Activated T-helper 2 cell treated with anti-CD3 and anti-CD28 coated beads, Interferon-gamma antibody, Interleukin-2, Interleukin-4, amounts not matched to agents 10 μg/mL and 5 μg/mL and 100 μg/mL, durations not matched to agents 14 hours and 24 hours and 36 hours (primary cell): ENCODE measurements at regions not wholly inside any gene's neighbourhood (a gene's known extent, or its start where the extent isn't known, plus 50 kb on each side); places are given as distances from the start of the nearest gene placed in this dataset.

Experiments used
- DNase-seq: peaks from one replicate; pipeline ENCODE4 v3.0.0; 2021; ENCODE audit warnings: low spot score
- H3K27ac Mint-ChIP-seq: one replicate; pipeline ENCODE4 v1.8.0; 2021; ENCODE audit warnings: mixed read lengths
- H3K27me3 Mint-ChIP-seq: one replicate; pipeline ENCODE4 v1.8.0; 2021; ENCODE audit warnings: low read depth, mixed read lengths
- H3K36me3 Mint-ChIP-seq: one replicate; pipeline ENCODE4 v1.8.0; 2021; ENCODE audit warnings: low read depth, mixed read lengths
- H3K4me1 Mint-ChIP-seq: one replicate; pipeline ENCODE4 v1.8.0; 2021; ENCODE audit warnings: low read depth, mixed read lengths
- H3K4me3 Mint-ChIP-seq: one replicate; pipeline ENCODE4 v1.8.0; 2021; ENCODE audit warnings: low read depth, mild to moderate bottlenecking, moderate library complexity, mixed read lengths
- H3K9me3 Mint-ChIP-seq: one replicate; pipeline ENCODE4 v1.8.0; 2021; ENCODE audit warnings: mixed read lengths
- intact Hi-C: fragments of 100-400 bp; cut with micrococcal nuclease; formaldehyde crosslinking; loops from one replicate; pipeline ENCODE4 v1.15.1; 2023

- no peaks in the 10 kb centered on the region for H3K4me1 Mint-ChIP-seq
- H3K4me3 Mint-ChIP-seq: no peak overlapping the region
- intact Hi-C loops: no loop called here
Measured at GRCh38 chr4:36638273-36638811, 356.9 kb downstream of the DTHD1 start.

GRCh38 chr4:36640876-36641275 lies 359.5 kb downstream of the DTHD1 start:
- H3K36me3 Mint-ChIP-seq: no peaks in the 10 kb centered on the region
- no peaks in the 10 kb centered on the region for H3K4me1 Mint-ChIP-seq
- no peak overlapping the region for H3K4me3 Mint-ChIP-seq
- intact Hi-C loops: no loop called here
- H3K9me3 Mint-ChIP-seq: no peaks in the 10 kb centered on the region
- no peak for DNase-seq
- no peak overlapping the region for H3K27ac Mint-ChIP-seq
- no peaks in the 10 kb centered on the region for H3K27me3 Mint-ChIP-seq

More at GRCh38 chr4:36638273-36638811, 356.9 kb downstream of the DTHD1 start:
- Mint-ChIP-seq H3K27ac (no peak overlapping the region), H3K9me3 (no peaks in the 10 kb centered on the region), H3K36me3 (no peaks in the 10 kb centered on the region), H3K27me3 (no peaks in the 10 kb centered on the region)
- no peak for DNase-seq

GRCh38 chr4:36651253-36651652 lies 369.8 kb downstream of the DTHD1 start:
- no peak for DNase-seq
- Mint-ChIP-seq H3K9me3 (no peaks in the 10 kb centered on the region), H3K36me3 (no peaks in the 10 kb centered on the region), H3K4me1 (peaks cover 8% of the 10 kb centered on the region), H3K27ac (no peak overlapping the region), H3K4me3 (no peak overlapping the region), H3K27me3 (no peaks in the 10 kb centered on the region)
- intact Hi-C loops: no loop called here

GRCh38 chr4:36652857-36653256 lies 371.4 kb downstream of the DTHD1 start:
- no peak for DNase-seq
- Mint-ChIP-seq H3K27me3 (no peaks in the 10 kb centered on the region), H3K27ac (no peak overlapping the region), H3K36me3 (no peaks in the 10 kb centered on the region), H3K4me1 (peaks cover 8% of the 10 kb centered on the region), H3K4me3 (no peak overlapping the region), H3K9me3 (no peaks in the 10 kb centered on the region)
- intact Hi-C loops: no loop called here

DNA sequence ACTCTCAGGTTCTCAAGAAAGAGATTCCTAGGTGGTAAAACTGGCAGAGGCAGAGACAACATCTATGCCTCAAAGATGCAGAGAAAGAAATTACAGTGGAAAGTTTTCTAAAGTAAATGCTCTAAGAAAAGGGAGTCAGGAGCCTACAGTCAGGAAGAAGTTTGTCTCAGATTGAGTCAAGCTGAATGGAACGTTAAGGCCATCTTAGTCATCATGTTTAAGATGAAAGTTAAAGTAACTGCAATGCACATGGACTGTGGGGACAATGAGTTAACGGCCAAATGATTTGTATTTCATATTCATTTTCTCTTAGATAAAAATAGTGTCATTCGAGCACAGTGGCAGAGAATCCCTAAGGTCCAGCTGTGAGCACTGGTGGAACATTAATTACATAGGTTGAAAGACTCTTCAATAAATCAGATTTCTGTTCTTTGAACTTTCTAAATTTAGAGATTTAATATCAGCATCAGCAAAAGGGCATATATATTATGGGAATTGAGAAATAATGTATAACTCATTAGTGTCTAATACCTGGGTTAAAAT lies 384.6 kb downstream of the DTHD1 start:
- Mint-ChIP-seq H3K36me3 (no peaks in the 10 kb centered on the region), H3K27ac (no peak overlapping the region), H3K4me1 (no peaks in the 10 kb centered on the region), H3K27me3 (no peaks in the 10 kb centered on the region), H3K4me3 (no peak overlapping the region), H3K9me3 (no peaks in the 10 kb centered on the region)
- no peak for DNase-seq
- intact Hi-C loops: no loop called here

DNA sequence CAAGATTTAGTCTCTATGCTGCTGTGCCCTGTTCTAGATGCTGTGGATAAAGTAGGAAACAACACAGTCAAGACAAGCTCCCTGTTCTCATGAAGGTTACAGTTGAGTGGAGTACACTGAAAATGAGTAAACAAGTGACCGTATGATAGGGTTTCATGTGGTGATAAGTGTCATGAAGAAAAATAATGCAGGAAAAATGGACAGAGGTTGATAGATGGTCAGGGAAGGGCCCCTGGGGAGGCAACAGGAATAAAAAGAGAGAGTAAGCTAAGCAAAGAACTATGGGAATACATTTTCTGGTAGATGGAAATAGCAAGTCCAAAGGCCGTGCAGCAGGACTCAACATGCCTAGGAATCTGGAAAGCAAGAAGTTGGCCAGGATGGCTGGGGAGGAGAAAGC lies 394.0 kb downstream of the DTHD1 start:
- no peaks in the 10 kb centered on the region for H3K4me1 Mint-ChIP-seq
- no peaks in the 10 kb centered on the region for H3K27me3 Mint-ChIP-seq
- H3K4me3 Mint-ChIP-seq: no peak overlapping the region
- intact Hi-C loops: no loop called here
- no peaks in the 10 kb centered on the region for H3K9me3 Mint-ChIP-seq
- no peak for DNase-seq
- H3K27ac Mint-ChIP-seq: no peak overlapping the region
- no peaks in the 10 kb centered on the region for H3K36me3 Mint-ChIP-seq

DNA sequence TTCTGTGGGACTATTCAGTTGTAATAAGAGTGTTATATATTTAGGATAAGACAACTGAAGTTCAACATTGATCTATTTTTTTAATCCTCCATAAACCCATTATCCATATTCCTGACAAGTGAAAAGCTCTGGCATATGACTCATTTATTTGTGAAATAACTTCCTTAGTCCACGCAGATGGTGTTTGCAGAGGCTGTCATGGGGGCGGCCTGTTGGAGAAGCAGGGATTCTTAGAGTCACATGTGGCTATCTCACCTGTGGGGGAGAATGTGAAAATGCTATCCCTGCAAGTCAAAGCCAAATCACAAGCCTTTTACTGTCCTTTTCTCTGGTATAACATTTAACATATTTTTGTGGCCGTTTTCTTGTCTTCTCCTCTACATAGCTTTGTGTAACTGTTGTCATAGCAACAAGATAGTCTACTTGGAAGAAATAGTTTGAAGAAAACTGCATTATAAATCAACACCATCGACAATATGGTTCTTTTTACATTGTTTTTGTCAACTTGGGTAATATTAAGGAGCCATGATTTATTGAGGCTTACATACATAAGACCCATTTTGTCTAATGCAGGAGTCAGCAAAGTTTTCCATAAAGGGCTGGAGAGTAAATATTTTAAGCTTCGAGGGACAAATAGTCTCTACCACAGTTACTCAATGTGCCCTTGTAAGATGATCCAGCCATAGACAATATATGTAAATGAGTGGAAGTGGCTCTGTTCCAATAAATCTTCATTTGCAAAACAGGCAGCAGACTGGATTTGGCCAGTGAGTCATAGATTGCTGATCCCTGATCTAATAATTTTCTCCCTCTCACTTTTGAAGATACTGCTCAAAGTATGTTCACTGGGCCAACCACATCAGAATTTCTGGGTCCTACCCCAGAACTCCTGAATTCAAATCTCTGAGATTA lies 395.0 kb downstream of the DTHD1 start:
- Mint-ChIP-seq H3K27ac (no peak overlapping the region), H3K36me3 (no peaks in the 10 kb centered on the region), H3K4me1 (no peaks in the 10 kb centered on the region), H3K27me3 (no peaks in the 10 kb centered on the region), H3K9me3 (no peaks in the 10 kb centered on the region), H3K4me3 (no peak overlapping the region)
- intact Hi-C loops: no loop called here
- DNase-seq: no peak

DNA sequence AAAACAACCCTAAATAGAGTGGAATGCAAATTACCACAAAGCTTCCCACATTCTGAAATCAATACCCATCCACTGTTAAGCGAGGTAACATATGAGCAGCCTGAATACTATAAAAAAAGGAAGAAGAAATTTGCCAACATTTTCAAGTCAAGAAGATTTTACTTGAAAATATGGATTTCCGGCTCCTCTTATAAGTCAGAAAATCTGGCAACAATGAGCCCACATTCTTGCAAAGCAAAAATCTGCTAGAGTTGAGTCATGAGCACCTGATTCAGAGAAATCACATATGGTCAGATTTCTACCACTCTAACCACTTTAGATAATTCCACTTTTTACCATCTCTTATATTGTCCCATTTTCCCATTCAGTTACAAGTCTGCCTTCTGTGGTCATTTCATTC lies 395.7 kb downstream of the DTHD1 start:
- H3K27ac Mint-ChIP-seq: no peak overlapping the region
- H3K4me3 Mint-ChIP-seq: no peak overlapping the region
- no peaks in the 10 kb centered on the region for H3K36me3 Mint-ChIP-seq
- no peaks in the 10 kb centered on the region for H3K27me3 Mint-ChIP-seq
- no peaks in the 10 kb centered on the region for H3K4me1 Mint-ChIP-seq
- no peaks in the 10 kb centered on the region for H3K9me3 Mint-ChIP-seq
- no peak for DNase-seq
- intact Hi-C loops: no loop called here

GRCh38 chr4:36677874-36678273 lies 396.5 kb downstream of the DTHD1 start:
- no peaks in the 10 kb centered on the region for H3K27me3 Mint-ChIP-seq
- intact Hi-C loops: no loop called here
- no peak overlapping the region for H3K4me3 Mint-ChIP-seq
- no peak for DNase-seq
- no peak overlapping the region for H3K27ac Mint-ChIP-seq
- H3K9me3 Mint-ChIP-seq: no peaks in the 10 kb centered on the region
- H3K4me1 Mint-ChIP-seq: no peaks in the 10 kb centered on the region
- no peaks in the 10 kb centered on the region for H3K36me3 Mint-ChIP-seq

DNA sequence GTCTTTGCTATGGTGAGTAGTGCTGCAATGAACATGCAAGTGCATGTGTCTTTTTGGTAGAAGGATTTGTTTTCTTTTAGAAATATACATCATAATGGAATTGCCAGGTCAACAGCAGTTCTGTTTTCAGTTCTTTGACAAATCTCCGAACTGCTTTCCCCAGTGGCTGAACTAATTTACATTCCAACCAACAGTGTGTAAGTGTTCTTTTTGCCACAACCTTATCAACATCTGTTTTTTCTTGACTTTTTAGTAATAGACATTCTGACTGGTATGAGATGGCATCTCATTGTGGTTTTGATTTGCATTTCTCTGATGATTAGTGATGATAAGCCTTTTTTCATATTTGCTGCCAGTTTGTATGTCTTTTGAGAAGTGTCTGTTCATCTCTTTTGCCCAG lies 406.3 kb downstream of the DTHD1 start:
- Mint-ChIP-seq H3K9me3 (peaks cover 11% of the 10 kb centered on the region), H3K4me3 (no peak overlapping the region), H3K27me3 (no peaks in the 10 kb centered on the region), H3K36me3 (no peaks in the 10 kb centered on the region), H3K27ac (no peak overlapping the region), H3K4me1 (no peaks in the 10 kb centered on the region)
- no peak for DNase-seq
- intact Hi-C loops: no loop called here

GRCh38 chr4:36692586-36692985 lies 411.2 kb downstream of the DTHD1 start:
- Mint-ChIP-seq H3K27ac (no peak overlapping the region), H3K9me3 (peaks cover 11% of the 10 kb centered on the region), H3K27me3 (no peaks in the 10 kb centered on the region), H3K36me3 (no peaks in the 10 kb centered on the region), H3K4me3 (no peak overlapping the region), H3K4me1 (no peaks in the 10 kb centered on the region)
- intact Hi-C loops: no loop called here
- no peak for DNase-seq

GRCh38 chr4:36702245-36702644 lies 420.8 kb downstream of the DTHD1 start:
- intact Hi-C loops: no loop called here
- H3K4me3 Mint-ChIP-seq: no peak overlapping the region
- DNase-seq: no peak
- no peaks in the 10 kb centered on the region for H3K27me3 Mint-ChIP-seq
- H3K4me1 Mint-ChIP-seq: no peaks in the 10 kb centered on the region
- H3K36me3 Mint-ChIP-seq: no peaks in the 10 kb centered on the region
- H3K27ac Mint-ChIP-seq: no peak overlapping the region
- no peaks in the 10 kb centered on the region for H3K9me3 Mint-ChIP-seq

DNA sequence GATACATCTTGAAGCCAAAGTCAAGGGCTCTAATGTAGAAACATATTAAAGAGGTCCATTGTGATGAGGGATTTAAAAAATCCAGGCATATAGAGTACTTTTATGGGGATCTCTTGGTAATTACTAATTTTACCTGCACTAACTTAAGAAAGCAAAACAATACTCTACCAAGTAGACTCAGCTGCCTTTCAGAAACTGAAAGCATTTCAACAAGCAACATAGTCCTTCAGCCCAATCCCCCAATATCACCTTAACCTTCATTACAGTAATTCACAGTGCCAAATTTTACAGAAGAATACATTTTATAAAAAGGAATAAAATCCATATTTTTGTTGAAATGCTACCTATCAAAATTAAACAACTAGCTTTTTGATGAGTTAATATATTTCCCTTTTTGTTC lies 422.9 kb downstream of the DTHD1 start:
- H3K27me3 Mint-ChIP-seq: no peaks in the 10 kb centered on the region
- no peak overlapping the region for H3K4me3 Mint-ChIP-seq
- intact Hi-C loops: no loop called here
- no peaks in the 10 kb centered on the region for H3K9me3 Mint-ChIP-seq
- DNase-seq: no peak
- no peak overlapping the region for H3K27ac Mint-ChIP-seq
- no peaks in the 10 kb centered on the region for H3K4me1 Mint-ChIP-seq
- no peaks in the 10 kb centered on the region for H3K36me3 Mint-ChIP-seq
